GM23248 (cell line): ENCODE measurements at regions not wholly inside any gene's neighbourhood (a gene's known extent, or its start where the extent isn't known, plus 50 kb on each side); places are given as distances from the start of the nearest gene placed in this dataset.
A peak's percentile ranks its signal among the peaks of the same experiment; 100 is the strongest.

ENCODE experiments used
- DNase-seq: peaks from one replicate; pipeline ENCODE4 v3.0.0-alpha.2; 2015
- H2AFZ ChIP-seq: fragments of 200-600 bp; sonication (generic); 2 replicates; pipeline ENCODE4 v1.6.1; 2016; ENCODE audit warnings: antibody characterized with exemption
- H3F3A ChIP-seq: fragments of 200-600 bp; sonication (generic); 2 replicates; pipeline ENCODE4 v1.6.1; 2016; ENCODE audit warnings: mild to moderate bottlenecking, antibody characterized with exemption, mixed run types; ENCODE audit not compliant: insufficient read depth
- H3K27ac ChIP-seq: fragments of 200-600 bp; sonication (generic); 2 replicates; pipeline ENCODE4 v1.5.1; 2016; ENCODE audit warnings: mild to moderate bottlenecking
- H3K27me3 ChIP-seq: fragments of 200-600 bp; sonication (generic); replicated peaks from 2 replicates; pipeline ENCODE4 v1.6.1; 2016; ENCODE audit warnings: mild to moderate bottlenecking; ENCODE audit not compliant: insufficient read depth
- H3K36me3 ChIP-seq: fragments of 200-600 bp; sonication (generic); 2 replicates; pipeline ENCODE4 v1.6.1; 2016; ENCODE audit warnings: low read depth, mild to moderate bottlenecking
- H3K4me1 ChIP-seq: fragments of 200-600 bp; sonication (generic); 2 replicates; pipeline ENCODE4 v1.6.1; 2016; ENCODE audit warnings: mild to moderate bottlenecking; ENCODE audit not compliant: insufficient read depth
- H3K4me2 ChIP-seq: fragments of 200-600 bp; sonication (generic); one replicate; pipeline ENCODE4 v1.6.1; 2016; ENCODE audit warnings: mild to moderate bottlenecking; ENCODE audit not compliant: unreplicated experiment
- H3K4me3 ChIP-seq: fragments of 200-600 bp; sonication (generic); 2 replicates; pipeline ENCODE4 v1.5.1; 2016; ENCODE audit warnings: mild to moderate bottlenecking
- H3K79me2 ChIP-seq: fragments of 200-600 bp; sonication (generic); 2 replicates; pipeline ENCODE4 v1.6.1; 2016; ENCODE audit warnings: mild to moderate bottlenecking; ENCODE audit not compliant: insufficient read depth
- H3K9ac ChIP-seq: fragments of 200-600 bp; sonication (generic); 2 replicates; pipeline ENCODE4 v1.6.1; 2016; ENCODE audit warnings: mild to moderate bottlenecking
- H3K9me2 ChIP-seq: fragments of 200-600 bp; sonication (generic); 2 replicates; pipeline ENCODE4 v1.6.1; 2016; ENCODE audit warnings: mixed run types, mild to moderate bottlenecking, moderate library complexity; ENCODE audit not compliant: insufficient read depth
- H3K9me3 ChIP-seq: fragments of 200-600 bp; sonication (generic); one replicate; pipeline ENCODE4 v1.6.1; 2017; ENCODE audit warnings: low read depth
- H4K20me1 ChIP-seq: fragments of 200-600 bp; sonication (generic); 2 replicates; pipeline ENCODE4 v1.6.0; 2016; ENCODE audit not compliant: insufficient read depth
- EZH2 ChIP-seq: fragments of 200-600 bp; sonication (generic); IDR thresholded peaks from 2 replicates; pipeline ENCODE4 v1.6.1; 2018; ENCODE audit warnings: antibody characterized with exemption, mild to moderate bottlenecking; ENCODE audit not compliant: insufficient read depth, poor library complexity, severe bottlenecking
- EZH2phosphoT487 ChIP-seq: fragments of 200-600 bp; sonication (generic); IDR thresholded peaks from 2 replicates; pipeline ENCODE4 v1.6.1; 2018; ENCODE audit warnings: antibody characterized with exemption, moderate library complexity, mild to moderate bottlenecking, low read depth; ENCODE audit not compliant: insufficient read depth
- WGBS, 2 experiments: methylation state at CpG; one replicate each; pipeline ENCODE4 v1.1.6; 2015 to 2017; ENCODE audit warnings: low lambda C conversion rate in 2 of 2, low coverage in 1 of 2; ENCODE audit errors: missing lambda C conversion rate in 2 of 2; 5-methylcytosine and 5-hydroxymethylcytosine counted together
- in situ Hi-C: fragments of 300-500 bp; cut with MboI; formaldehyde crosslinking; loops from 2 replicates; pipeline ENCODE4 v1.15.0; 2020

DNA sequence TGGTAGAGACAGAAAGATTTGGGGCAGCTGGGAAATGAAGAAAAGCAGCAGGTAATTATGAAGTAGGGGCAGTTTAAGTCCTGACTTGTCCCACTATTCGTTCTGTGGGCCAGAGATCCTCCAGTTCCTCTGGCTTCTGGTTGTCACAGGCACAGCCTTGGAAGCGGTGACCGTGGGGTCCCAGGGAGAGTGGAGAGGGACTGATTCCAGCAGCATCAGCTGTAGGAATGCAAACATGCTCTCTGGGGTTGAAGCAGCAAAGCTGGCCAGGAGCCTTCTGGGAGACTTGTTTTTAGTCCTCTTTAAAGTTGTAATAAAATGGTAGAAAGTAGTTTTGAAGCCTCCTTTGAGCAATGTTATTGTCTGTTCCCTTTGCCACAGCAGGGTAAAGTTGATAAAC, 488.0 kb downstream of the LMO4 start:
- Histone ChIP-seq H3K36me3 (no peaks in the 10 kb centered on the region), H3K9me2 (no peaks in the 10 kb centered on the region), H4K20me1 (no peaks in the 10 kb centered on the region), H3F3A (no peaks in the 10 kb centered on the region), H2AFZ (no peak overlapping the region), H3K4me1 (peaks cover 8% of the 10 kb centered on the region; the same call in 1 of the 2 replicates), H3K9me3 (no peaks in the 10 kb centered on the region), H3K27ac (no peak overlapping the region), H3K4me3 (no peak overlapping the region), H3K79me2 (no peaks in the 10 kb centered on the region), H3K4me2 (no peak overlapping the region), H3K9ac (no peak overlapping the region), H3K27me3 (no peaks in the 10 kb centered on the region)
- no peak for DNase-seq
- WGBS, 2 experiments: 88 to 93% methylated on average over 3 of the region's 3 CpGs
- in situ Hi-C loops: no loop called here
- TF ChIP-seq EZH2phosphoT487 (no peak), EZH2 (no peak)

DNA sequence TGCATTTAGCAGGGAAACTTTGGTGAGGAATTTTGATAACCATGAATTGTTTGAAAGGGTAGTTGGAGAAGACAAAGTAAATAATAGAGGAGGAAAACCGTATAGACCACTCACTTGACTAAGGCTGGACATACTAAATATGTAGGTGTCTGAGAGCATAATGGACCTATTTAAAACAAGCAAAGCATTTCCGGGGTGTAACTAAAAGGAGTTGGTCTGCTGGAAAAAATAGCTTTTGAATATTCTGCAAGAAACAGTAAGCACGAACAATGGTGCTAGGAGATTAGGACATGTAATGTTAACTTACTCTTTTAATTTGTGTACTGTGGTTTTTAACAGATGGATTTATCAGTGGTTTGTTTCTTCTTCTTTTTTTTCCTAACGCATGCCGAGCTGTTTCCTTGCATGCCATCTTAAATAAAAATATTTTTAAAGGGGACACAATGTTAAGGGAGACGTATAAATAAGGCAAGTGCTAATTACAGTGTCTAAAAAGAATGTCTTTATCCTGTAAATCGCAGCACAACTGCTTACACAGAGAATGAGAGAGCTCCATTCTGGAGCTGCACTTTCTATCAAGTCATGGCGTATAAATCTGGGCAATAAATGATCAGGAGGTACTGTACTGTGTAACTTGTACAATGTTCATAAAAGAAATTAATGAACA, 492.1 kb downstream of the LMO4 start:
- Histone ChIP-seq H3K36me3 (no peaks in the 10 kb centered on the region), H3F3A (no peaks in the 10 kb centered on the region), H3K27me3 (no peaks in the 10 kb centered on the region), H3K4me3 (no peak overlapping the region), H2AFZ (peak overlapping the region; percentile 62), H3K9me2 (no peaks in the 10 kb centered on the region), H3K4me1 (peaks cover 8% of the 10 kb centered on the region; the same call in 1 of the 2 replicates), H3K9me3 (no peaks in the 10 kb centered on the region), H4K20me1 (no peaks in the 10 kb centered on the region), H3K79me2 (no peaks in the 10 kb centered on the region), H3K27ac (no peak overlapping the region), H3K9ac (no peak overlapping the region), H3K4me2 (no peak overlapping the region)
- 36 to 38% methylated on average over 8 of the region's 8 CpGs for WGBS, 2 experiments
- in situ Hi-C loops: no loop called here
- DNase-seq: no peak
- TF ChIP-seq EZH2: no peak
- TF ChIP-seq EZH2phosphoT487: no peak

- H3F3A ChIP-seq: no peaks in the 10 kb centered on the region
- H3K4me2 ChIP-seq: no peak overlapping the region
- no peak for TF ChIP-seq EZH2
- no peak for DNase-seq
- no peaks in the 10 kb centered on the region for H3K9me3 ChIP-seq
- no peak overlapping the region; the same call in 1 of the 2 replicates for H2AFZ ChIP-seq
- H3K79me2 ChIP-seq: no peaks in the 10 kb centered on the region
- WGBS, 2 experiments: 95 to 98% methylated on average over 5 of the region's 5 CpGs
- no peak overlapping the region for H3K27ac ChIP-seq
- no peak overlapping the region for H3K9ac ChIP-seq
- in situ Hi-C loops: no loop called here
- H3K27me3 ChIP-seq: no peaks in the 10 kb centered on the region
- no peak overlapping the region for H3K4me3 ChIP-seq
- H3K4me1 ChIP-seq: peaks cover 8% of the 10 kb centered on the region; the same call in 1 of the 2 replicates
- H3K36me3 ChIP-seq: no peaks in the 10 kb centered on the region
- no peaks in the 10 kb centered on the region for H4K20me1 ChIP-seq
- no peaks in the 10 kb centered on the region for H3K9me2 ChIP-seq
Measured at GRCh38 chr1:87821335-87821697, 492.6 kb downstream of the LMO4 start.

DNA sequence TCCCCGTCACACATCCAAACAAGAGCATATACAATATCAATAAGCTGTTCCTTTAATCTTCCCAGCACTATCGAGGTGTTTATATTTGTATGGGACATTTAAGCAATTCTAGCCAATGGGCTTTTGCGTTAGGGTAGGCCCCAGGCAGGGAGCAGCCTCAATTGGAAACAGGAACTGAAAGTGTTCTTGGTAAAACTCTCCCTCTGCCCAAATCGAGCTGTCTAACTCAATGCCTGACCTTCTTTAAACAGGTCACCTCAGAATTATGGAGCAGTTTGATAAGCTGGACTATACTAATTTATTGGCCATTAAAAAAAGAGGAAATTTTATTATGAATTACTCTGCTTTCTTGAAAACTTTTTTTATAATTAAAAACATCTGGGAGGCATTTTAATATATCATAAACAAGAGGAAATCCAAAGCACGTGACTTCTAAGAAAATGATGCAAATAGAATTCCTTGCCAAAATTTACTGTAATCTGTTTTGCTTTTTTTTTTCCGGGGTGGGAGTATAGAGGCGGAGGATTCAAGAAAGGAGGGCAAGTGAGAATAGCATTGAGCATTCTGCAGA, 498.1 kb downstream of the LMO4 start:
- in situ Hi-C loops: no loop called here
- peak overlapping the region; percentile 17 for H3K4me2 ChIP-seq
- peak overlapping the region; percentile 9 for H3K4me3 ChIP-seq
- no peaks in the 10 kb centered on the region for H4K20me1 ChIP-seq
- H3K27ac ChIP-seq: no peak overlapping the region; the same call in 1 of the 2 replicates
- H3F3A ChIP-seq: no peaks in the 10 kb centered on the region
- H3K36me3 ChIP-seq: no peaks in the 10 kb centered on the region
- peaks cover 11% of the 10 kb centered on the region for H3K4me1 ChIP-seq
- H2AFZ ChIP-seq: peak overlapping the region; percentile 82
- peak; percentile 66 for DNase-seq
- H3K9ac ChIP-seq: no peak overlapping the region
- no peaks in the 10 kb centered on the region for H3K79me2 ChIP-seq
- no peaks in the 10 kb centered on the region for H3K27me3 ChIP-seq
- H3K9me2 ChIP-seq: peaks cover 3% of the 10 kb centered on the region; the same call in 1 of the 2 replicates
- TF ChIP-seq EZH2 (no peak), EZH2phosphoT487 (no peak)
- no peaks in the 10 kb centered on the region for H3K9me3 ChIP-seq
- WGBS, 2 experiments: 21 to 22% methylated on average over 7 of the region's 7 CpGs
